Endothelial cell (in vitro differentiated cells): ENCODE measurements at regions not wholly inside any gene's neighbourhood (a gene's known extent, or its start where the extent isn't known, plus 50 kb on each side); places are given as distances from the start of the nearest gene placed in this dataset.

Experiments used
- DNase-seq: peaks from one replicate; pipeline ENCODE4 v3.0.0; 2021; ENCODE audit warnings: low spot score
- H3K27ac Mint-ChIP-seq: one replicate; pipeline ENCODE4 v1.8.0; 2021; ENCODE audit warnings: mixed read lengths, inconsistent platforms; ENCODE audit not compliant: unreplicated experiment
- H3K27me3 Mint-ChIP-seq: one replicate; pipeline ENCODE4 v1.8.0; 2021; ENCODE audit warnings: mild to moderate bottlenecking, moderate library complexity, mixed read lengths, inconsistent platforms; ENCODE audit not compliant: unreplicated experiment
- H3K36me3 Mint-ChIP-seq: one replicate; pipeline ENCODE4 v1.8.0; 2021; ENCODE audit warnings: mild to moderate bottlenecking, low read depth, mixed read lengths, inconsistent platforms; ENCODE audit not compliant: unreplicated experiment
- H3K4me1 Mint-ChIP-seq: one replicate; pipeline ENCODE4 v1.8.0; 2021; ENCODE audit warnings: mild to moderate bottlenecking, mixed read lengths, inconsistent platforms; ENCODE audit not compliant: unreplicated experiment
- H3K4me3 Mint-ChIP-seq: one replicate; pipeline ENCODE4 v1.8.0; 2021; ENCODE audit warnings: mild to moderate bottlenecking, mixed read lengths, inconsistent platforms; ENCODE audit not compliant: unreplicated experiment
- H3K9me3 Mint-ChIP-seq: one replicate; pipeline ENCODE4 v1.8.0; 2021; ENCODE audit warnings: mixed read lengths, inconsistent platforms; ENCODE audit not compliant: unreplicated experiment
- CTCF ChIP-seq: fragments of 200-600 bp; sonication (generic); IDR thresholded peaks from one replicate; pipeline ENCODE4 v1.5.0; 2021; ENCODE audit warnings: antibody characterized with exemption; ENCODE audit not compliant: unreplicated experiment

DNA sequence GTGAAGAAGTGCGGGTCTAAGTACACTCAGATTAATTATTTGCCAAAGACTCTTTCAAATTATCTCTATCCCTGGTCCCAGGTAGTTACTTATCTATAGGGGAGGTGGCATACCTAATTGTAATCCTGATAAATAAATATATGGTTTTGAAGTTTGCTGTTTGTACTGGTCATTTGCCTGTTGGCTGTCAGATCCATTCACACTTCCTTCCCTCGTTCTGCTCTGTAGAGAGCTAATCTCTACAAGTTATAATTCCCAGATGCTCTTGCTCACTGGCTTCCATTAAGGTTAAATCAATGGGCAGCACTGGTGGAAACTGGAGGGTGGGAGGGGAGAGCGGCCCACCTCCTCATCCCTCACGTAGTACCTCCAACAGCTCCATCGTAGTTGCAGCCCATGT lies 447.1 kb downstream of the TXNL1 start:
- H3K36me3 Mint-ChIP-seq: no peaks in the 10 kb centered on the region
- H3K27ac Mint-ChIP-seq: no peak overlapping the region
- no peak overlapping the region for H3K4me3 Mint-ChIP-seq
- H3K9me3 Mint-ChIP-seq: no peaks in the 10 kb centered on the region
- peaks cover 6% of the 10 kb centered on the region for H3K4me1 Mint-ChIP-seq
- no peak for TF ChIP-seq CTCF
- H3K27me3 Mint-ChIP-seq: no peaks in the 10 kb centered on the region
- DNase-seq: no peak

- Mint-ChIP-seq H3K36me3 (no peaks in the 10 kb centered on the region), H3K4me1 (peaks cover 6% of the 10 kb centered on the region), H3K9me3 (no peaks in the 10 kb centered on the region), H3K4me3 (no peak overlapping the region), H3K27ac (no peak overlapping the region), H3K27me3 (no peaks in the 10 kb centered on the region)
- TF ChIP-seq CTCF: no peak
- DNase-seq: no peak
These were observed 448.8 kb downstream of the TXNL1 start for GRCh38 chr18:56189615-56190014.

DNA sequence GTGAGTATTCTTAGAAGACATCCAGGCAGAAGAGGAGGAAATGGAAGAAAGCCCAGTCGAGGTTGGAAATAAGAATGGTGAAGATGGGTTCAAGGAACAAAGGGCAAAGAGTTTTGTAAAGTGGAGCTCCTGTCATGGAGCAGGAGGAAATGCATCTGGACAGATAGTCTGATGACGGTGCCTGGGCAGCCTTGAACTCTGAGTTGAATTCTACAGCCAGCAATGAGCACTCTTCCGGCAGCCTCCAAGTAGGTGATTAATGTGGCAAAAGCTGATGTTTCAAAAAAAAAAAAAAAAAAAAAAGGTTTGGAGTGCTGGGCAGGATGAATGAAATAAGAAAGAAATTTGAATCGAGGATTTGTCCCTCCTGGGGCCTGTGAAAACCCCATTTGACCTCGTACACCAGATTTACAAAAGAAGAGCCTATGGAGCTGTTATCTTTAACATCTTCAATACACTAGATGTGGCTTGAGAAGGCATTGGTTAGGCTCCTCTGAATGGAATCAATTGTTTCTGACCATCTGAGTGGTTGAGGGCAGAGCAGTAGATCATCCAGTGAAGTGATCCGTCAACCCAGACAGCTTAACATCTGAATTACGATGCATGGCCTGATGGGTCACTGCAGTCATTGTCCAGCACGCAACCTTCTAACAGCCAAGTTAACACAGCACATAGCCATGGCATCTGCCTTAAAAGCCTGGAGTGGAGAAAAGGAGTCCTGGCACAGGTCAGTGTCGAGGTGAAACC lies 449.7 kb downstream of the TXNL1 start:
- Mint-ChIP-seq H3K27me3 (no peaks in the 10 kb centered on the region), H3K9me3 (no peaks in the 10 kb centered on the region), H3K4me3 (no peak overlapping the region), H3K36me3 (no peaks in the 10 kb centered on the region), H3K4me1 (peaks cover 6% of the 10 kb centered on the region), H3K27ac (no peak overlapping the region)
- no peak for DNase-seq
- TF ChIP-seq CTCF: no peak

DNA sequence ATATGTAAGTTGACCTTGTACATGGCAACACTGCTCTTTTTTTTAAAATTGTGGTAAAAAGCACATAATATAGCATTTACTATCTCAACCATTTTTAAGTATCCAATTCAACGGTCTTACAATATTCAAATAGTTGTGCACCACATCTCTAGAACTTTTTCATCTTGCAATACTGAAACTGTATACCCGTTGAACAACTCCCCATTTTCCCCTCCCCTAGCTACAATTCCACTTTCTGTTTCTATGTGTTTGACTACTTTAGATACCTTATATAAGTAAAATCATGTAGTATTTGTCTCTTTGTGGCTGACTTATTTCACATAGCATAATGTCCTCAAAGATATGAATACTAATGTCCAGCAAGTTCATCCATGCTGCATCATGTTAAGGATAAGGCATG lies 452.1 kb downstream of the TXNL1 start:
- Mint-ChIP-seq H3K27ac (no peak overlapping the region), H3K4me3 (no peak overlapping the region), H3K27me3 (no peaks in the 10 kb centered on the region), H3K4me1 (no peaks in the 10 kb centered on the region), H3K9me3 (no peaks in the 10 kb centered on the region), H3K36me3 (no peaks in the 10 kb centered on the region)
- no peak for TF ChIP-seq CTCF
- no peak for DNase-seq

DNA sequence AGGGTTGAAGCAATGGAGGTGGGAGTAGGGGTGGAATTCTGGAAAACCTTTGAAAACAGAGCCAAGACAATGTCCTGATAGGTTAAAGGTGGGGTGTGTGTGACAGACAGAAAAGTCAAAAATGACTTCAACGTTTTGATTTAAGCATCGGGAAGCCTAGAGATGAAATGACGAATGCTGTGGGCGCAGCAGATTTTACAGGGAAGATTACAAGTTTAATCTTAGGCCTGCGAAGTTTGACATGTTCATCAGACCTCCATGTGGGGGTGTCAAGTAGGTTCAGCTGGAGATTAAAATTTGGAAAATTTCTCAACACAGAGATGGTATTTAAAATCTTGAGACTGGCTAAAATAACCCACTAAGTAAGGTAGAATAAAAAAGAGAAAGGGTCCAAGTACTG lies 453.3 kb downstream of the TXNL1 start:
- DNase-seq: no peak
- Mint-ChIP-seq H3K9me3 (no peaks in the 10 kb centered on the region), H3K4me1 (no peaks in the 10 kb centered on the region), H3K27me3 (no peaks in the 10 kb centered on the region), H3K27ac (no peak overlapping the region), H3K4me3 (no peak overlapping the region), H3K36me3 (no peaks in the 10 kb centered on the region)
- no peak for TF ChIP-seq CTCF
